ENCODE measurements at regions not wholly inside any gene's neighbourhood (a gene's known extent, or its start where the extent isn't known, plus 50 kb on each side); places are given as distances from the start of the nearest gene placed in this dataset.

DNA sequence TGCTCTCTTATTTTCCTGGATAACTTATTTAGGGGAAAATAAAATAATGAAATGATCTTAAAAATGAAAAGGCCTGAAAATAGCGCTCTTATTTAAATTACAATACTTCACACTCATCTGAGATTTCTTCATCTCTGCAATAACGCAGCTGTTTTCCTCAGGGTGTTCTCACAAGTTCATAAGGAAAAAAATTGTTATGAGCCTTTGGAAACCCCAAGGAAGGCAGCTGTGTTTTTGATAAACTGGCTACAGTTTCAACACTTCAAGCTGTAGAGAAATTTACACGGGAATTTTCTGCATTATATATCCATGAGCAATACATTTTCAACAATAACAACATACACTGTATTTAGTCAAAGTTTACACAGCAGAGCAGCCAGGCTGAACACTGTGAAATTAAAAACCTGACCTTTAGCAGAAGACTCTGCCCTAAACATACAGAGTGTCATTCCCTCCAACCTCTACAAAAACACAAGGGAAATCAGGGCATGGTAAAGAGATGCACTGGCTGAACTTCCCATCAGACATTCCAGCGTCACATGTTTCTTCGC lies 959.6 kb downstream of the SLC4A3 start:
- TF ChIP-seq CTCF (IDR thresholded peaks at IDR 0.05 in 4 of 5, conservative IDR thresholded peaks at IDR 0.05 in 1 of 5) (no peak), POLR2A (IDR thresholded peaks at IDR 0.05) (no peak)

Data from gastrocnemius medialis (tissue), 4 donors.